ENCODE measurements at regions not wholly inside any gene's neighbourhood (a gene's known extent, or its start where the extent isn't known, plus 50 kb on each side); places are given as distances from the start of the nearest gene placed in this dataset.

GRCh38 chr15:94848054-94848453, 616.7 kb downstream of the MCTP2 start:
- Mint-ChIP-seq H3K4me3 (ENCODE audit: unreplicated experiment) (no peak overlapping the region), H3K4me1 (ENCODE audit: insufficient read depth, unreplicated experiment) (no peaks in the 10 kb centered on the region), H3K9me3 (ENCODE audit: unreplicated experiment) (peaks cover 7% of the 10 kb centered on the region), H3K27me3 (ENCODE audit: insufficient read depth, unreplicated experiment) (no peaks in the 10 kb centered on the region), H3K36me3 (ENCODE audit: insufficient read depth, unreplicated experiment) (no peaks in the 10 kb centered on the region), H3K27ac (ENCODE audit: low read depth, unreplicated experiment) (no peak overlapping the region)
- ChIA-PET CTCF (no interaction called here), POLR2A (interaction anchor here (0.9 kb wide), 1 partner anchor 55 kb away, joined by 3 read pairs; no protein-coding TSS in a partner anchor)
- no peak for DNase-seq (ENCODE audit: unreplicated experiment)
- BruUV-seq (replicated peaks) = no TSS peak
- intact Hi-C loops (cut with micrococcal nuclease) = no loop called here
- no peak for TF ChIP-seq CTCF (IDR thresholded peaks at IDR 0.05; ENCODE audit: unreplicated experiment)

DNA sequence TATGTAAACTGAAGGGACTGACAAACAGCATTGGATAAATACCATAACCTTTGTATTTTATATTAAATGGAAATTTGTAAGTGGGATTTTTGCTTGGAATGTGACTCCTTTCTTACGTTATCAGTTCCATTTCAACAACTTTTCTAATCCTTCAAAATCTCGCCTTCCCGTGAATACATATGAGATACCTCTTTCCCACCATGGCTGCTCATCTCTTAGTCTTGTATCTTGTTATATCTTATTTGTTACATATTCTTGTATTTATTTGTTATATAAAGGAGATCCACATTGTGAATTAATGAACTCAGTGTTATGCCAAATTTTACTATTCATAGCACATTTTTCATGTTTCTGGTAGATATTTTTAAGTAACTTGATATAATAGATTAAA, 623.7 kb downstream of the MCTP2 start:
- no peak for TF ChIP-seq CTCF (IDR thresholded peaks at IDR 0.05; ENCODE audit: unreplicated experiment)
- Mint-ChIP-seq H3K27ac (ENCODE audit: low read depth, unreplicated experiment) (no peak overlapping the region), H3K36me3 (ENCODE audit: insufficient read depth, unreplicated experiment) (no peaks in the 10 kb centered on the region), H3K4me3 (ENCODE audit: unreplicated experiment) (no peak overlapping the region), H3K27me3 (ENCODE audit: insufficient read depth, unreplicated experiment) (no peaks in the 10 kb centered on the region), H3K4me1 (ENCODE audit: insufficient read depth, unreplicated experiment) (peaks cover 7% of the 10 kb centered on the region), H3K9me3 (ENCODE audit: unreplicated experiment) (peaks cover 7% of the 10 kb centered on the region)
- BruUV-seq (replicated peaks) = no TSS peak
- ChIA-PET CTCF (no interaction called here), POLR2A (no interaction called here)
- no peak for DNase-seq (ENCODE audit: unreplicated experiment)
- intact Hi-C loops (cut with micrococcal nuclease) = no loop called here

DNA sequence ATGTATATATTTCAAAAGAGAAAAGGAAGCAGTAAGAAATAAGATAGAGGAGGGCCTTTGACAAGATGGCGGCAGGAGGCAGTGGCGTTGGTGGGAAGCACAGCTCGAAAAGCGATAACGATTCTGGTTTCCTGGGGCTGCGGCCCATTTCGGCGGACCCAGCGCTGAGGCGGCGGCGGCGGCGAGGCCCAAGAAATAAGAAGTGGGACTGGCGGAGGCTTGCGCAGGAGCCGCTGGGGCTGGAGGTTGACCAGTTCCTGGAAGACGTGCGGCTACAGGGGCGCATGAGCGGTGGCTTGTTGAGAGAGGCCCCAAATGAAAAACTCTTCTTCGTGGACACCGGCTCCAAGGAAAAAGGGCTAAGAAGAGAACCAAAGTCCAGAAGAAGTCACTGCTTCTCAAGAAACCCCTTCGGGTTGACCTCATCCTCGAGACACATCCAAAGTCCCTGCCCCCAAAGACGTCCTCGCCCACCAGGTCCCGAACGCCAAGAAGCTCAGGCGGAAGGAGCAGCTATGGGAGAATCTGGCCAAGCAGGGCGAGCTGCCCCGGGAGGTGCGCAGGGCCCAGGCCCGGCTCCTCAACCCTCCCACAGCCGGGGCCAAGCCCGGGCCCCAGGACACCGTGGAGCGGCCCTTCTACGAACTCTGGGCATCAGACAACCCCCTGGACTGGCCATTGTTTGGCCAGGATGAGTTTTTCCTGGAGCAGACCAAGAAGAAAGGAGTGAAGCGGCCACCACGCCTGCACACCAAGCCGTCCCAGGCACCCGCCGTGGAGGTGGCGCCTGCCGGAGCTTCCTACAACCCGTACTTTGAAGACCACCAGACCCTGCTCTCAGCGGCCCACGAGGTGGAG, 624.3 kb downstream of the MCTP2 start:
- CTCF ChIA-PET = no interaction called here
- Mint-ChIP-seq H3K27me3 (ENCODE audit: insufficient read depth, unreplicated experiment) (no peaks in the 10 kb centered on the region), H3K4me3 (ENCODE audit: unreplicated experiment) (no peak overlapping the region), H3K9me3 (ENCODE audit: unreplicated experiment) (peaks cover 5% of the 10 kb centered on the region), H3K4me1 (ENCODE audit: insufficient read depth, unreplicated experiment) (peaks cover 7% of the 10 kb centered on the region), H3K36me3 (ENCODE audit: insufficient read depth, unreplicated experiment) (no peaks in the 10 kb centered on the region), H3K27ac (ENCODE audit: low read depth, unreplicated experiment) (no peak overlapping the region)
- intact Hi-C loops (cut with micrococcal nuclease) = no loop called here
- no peak for TF ChIP-seq CTCF (IDR thresholded peaks at IDR 0.05; ENCODE audit: unreplicated experiment)
- POLR2A ChIA-PET = no interaction called here
- DNase-seq (ENCODE audit: unreplicated experiment) = no peak
- BruUV-seq (replicated peaks) = no TSS peak

DNA sequence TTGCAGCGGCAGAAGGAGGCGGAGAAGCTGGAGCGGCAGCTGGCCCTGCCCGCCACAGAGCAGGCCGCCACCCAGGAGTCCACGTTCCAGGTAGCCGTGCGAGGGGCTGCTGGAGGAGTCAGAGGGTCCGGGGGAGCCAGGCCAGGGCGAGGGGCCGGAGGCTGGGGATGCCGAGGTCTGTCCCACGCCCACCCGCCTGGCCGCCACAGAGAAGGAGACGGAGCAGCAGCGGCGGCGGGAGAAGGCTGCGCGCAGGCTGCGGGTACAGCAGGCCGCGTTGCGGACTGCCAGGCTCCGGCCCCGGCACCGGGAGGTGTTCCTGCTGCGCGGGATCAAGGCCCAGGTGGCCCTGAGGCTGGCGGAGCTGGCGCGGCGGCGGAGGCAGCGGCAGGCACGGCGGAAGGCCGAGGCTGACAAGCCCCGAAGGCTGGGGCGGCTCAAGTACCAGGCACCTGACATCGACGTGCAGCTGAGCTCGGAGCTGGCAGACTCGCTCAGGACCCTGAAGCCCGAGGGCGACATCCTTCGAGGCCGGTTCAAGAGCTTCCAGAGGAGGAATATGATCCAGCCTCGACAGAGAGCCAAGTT, 625.0 kb downstream of the MCTP2 start:
- no peaks in the 10 kb centered on the region for H3K9me3 Mint-ChIP-seq (ENCODE audit: unreplicated experiment)

More for the DNA sequence above, 625.0 kb downstream of the MCTP2 start:
- Mint-ChIP-seq H3K27ac (ENCODE audit: low read depth, unreplicated experiment) (no peak overlapping the region), H3K4me1 (ENCODE audit: insufficient read depth, unreplicated experiment) (peaks cover 7% of the 10 kb centered on the region), H3K27me3 (ENCODE audit: insufficient read depth, unreplicated experiment) (no peaks in the 10 kb centered on the region), H3K4me3 (ENCODE audit: unreplicated experiment) (no peak overlapping the region), H3K36me3 (ENCODE audit: insufficient read depth, unreplicated experiment) (no peaks in the 10 kb centered on the region)
- POLR2A ChIA-PET = no interaction called here
- no peak for DNase-seq (ENCODE audit: unreplicated experiment)
- intact Hi-C loops (cut with micrococcal nuclease) = no loop called here
- CTCF ChIA-PET = interaction anchor here (0.7 kb wide), 1 partner anchor 544 kb away, joined by 3 read pairs; no protein-coding TSS in a partner anchor
- BruUV-seq (replicated peaks) = no TSS peak
- no peak for TF ChIP-seq CTCF (IDR thresholded peaks at IDR 0.05; ENCODE audit: unreplicated experiment)

All from MCF 10A (cell line).